ENCODE measurements at regions not wholly inside any gene's neighbourhood (a gene's known extent, or its start where the extent isn't known, plus 50 kb on each side); places are given as distances from the start of the nearest gene placed in this dataset.

DNA sequence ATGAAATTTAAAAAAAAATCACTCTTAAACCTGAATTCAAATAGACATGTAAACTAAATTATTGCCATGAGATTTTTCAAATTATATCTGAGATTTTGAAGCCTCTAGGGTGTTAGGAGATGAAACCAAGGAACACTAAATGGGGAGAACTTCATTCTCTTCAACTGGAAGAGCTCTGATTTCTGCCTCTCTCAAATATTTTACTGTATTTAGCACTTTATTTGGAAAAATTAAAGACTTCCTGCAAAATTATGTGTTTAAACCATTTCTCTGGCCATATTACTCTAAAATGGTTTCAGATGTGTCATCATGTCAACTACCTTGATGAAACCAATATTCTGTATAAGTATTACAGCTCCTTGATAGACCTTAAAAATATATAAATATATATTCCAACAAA is 1571.6 kb upstream of the PRR20A start:
- TF ChIP-seq, protein P1, sequence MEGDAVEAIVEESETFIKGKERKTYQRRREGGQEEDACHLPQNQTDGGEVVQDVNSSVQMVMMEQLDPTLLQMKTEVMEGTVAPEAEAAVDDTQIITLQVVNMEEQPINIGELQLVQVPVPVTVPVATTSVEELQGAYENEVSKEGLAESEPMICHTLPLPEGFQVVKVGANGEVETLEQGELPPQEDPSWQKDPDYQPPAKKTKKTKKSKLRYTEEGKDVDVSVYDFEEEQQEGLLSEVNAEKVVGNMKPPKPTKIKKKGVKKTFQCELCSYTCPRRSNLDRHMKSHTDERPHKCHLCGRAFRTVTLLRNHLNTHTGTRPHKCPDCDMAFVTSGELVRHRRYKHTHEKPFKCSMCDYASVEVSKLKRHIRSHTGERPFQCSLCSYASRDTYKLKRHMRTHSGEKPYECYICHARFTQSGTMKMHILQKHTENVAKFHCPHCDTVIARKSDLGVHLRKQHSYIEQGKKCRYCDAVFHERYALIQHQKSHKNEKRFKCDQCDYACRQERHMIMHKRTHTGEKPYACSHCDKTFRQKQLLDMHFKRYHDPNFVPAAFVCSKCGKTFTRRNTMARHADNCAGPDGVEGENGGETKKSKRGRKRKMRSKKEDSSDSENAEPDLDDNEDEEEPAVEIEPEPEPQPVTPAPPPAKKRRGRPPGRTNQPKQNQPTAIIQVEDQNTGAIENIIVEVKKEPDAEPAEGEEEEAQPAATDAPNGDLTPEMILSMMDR (IDR thresholded peaks at IDR 0.05), result no peak
- TF ChIP-seq EZH2 (IDR thresholded peaks at IDR 0.05; ENCODE audit: borderline replicate concordance, insufficient read depth, low read depth, low read length, poor library complexity, severe bottlenecking), result no peak

Data from B cell (primary cell).